ENCODE measurements at regions not wholly inside any gene's neighbourhood (a gene's known extent, or its start where the extent isn't known, plus 50 kb on each side); places are given as distances from the start of the nearest gene placed in this dataset.

DNA sequence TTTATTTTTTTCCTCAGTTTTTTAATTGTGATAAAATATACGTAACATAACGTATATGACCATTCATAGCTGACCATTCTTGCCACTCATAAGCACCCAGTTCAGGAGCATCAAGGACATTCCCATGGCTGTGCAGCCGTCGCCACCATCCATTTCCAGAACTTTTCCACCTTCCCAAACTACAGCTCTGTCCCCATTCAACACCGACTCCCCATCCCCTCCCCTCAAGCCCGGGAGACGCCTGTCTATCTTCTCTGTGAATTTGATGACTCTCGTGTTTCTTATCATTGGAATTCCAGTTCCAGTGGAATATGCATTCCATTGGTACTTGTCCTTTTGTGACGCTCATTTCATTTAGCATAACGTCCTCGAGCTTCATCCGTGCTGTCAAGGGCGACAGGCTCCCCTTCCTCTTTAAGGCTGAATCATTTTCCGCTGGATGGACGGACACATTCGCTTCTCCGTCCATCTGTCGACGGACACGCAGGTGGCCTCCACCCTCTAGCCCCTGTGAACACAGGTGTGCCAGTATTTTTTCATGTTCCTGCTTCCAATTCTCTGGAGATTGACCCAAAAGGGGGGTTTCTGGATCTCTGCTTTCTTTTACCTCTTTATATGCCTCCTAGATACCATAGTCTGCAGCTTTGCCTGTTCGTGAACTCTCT lies 88.1 kb downstream of the YTHDF1 start:
- no peak for DNase-seq

DNA sequence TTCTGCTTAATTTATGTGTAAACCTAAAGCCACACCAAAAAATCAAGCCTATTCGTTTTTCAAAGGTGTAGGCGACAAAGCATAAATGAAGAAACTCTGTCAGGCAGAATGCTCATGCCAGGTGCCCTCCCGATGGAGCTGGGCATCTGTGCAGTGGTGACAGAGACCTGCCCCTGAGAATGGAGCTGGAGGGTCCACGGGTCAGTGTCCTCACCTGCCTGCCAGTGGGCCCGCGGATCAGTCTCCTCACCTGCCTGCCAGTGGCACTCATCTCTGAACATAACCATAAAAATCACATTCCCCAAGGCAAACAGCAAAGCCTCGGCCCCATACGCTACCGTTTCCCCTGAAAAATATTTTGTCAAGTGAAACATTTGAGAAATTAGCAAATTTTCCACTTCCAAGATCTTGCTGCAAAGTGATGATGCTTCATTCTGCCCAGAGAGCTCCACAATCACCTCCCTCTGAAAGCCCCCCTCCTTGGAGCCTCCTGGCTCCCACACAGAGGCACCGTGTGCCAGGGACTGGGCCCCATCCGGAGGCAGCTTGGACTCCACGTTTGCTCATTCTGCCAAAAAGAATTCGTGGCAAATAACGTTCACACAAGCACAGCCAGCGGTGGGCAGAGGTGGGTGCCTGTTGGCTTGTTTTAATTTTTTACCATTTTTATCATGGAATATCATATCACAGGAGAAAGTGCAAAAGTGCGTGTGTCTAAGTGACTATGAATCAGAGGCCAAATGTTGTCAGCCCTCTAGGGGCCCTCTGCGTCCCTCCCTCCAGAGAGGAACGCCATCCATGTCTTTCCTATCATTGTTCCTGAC lies 88.8 kb downstream of the YTHDF1 start:
- DNase-seq, result no peak

DNA sequence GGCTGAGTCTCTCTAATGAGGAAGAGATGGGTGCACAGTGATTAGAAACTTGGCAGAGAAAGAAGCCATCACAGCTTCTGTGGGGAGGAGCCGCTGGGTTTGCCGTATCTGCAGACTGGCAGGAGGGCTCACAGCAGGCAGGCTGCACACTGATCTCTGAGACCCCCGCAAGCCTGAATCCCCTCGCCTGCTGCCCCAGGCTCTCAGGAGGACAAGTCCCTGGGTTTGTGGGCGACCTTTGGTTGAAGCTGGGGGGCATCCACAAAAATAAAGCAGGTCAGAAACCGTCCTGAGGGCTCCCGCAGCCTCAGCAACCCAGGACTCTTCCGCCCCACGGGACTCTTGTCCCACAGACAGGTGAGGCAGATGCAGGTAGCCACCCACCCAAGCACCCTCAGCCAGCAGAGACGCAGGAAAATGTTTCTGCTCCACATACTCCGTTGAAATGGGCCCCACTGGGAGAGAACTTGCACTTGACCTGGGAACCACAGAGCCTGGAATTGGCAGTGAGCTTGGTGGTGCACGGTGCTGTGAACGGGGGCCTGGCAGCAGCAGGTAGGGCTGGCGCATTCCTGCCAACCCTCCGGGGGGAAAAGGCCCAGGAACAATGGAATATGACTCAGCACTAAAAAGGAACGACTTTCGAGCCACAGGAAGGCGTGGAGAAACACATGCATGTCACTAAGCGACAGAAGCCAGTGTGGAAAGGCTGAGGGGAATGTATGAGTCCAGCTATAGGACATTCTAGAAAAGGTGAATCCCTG lies 89.9 kb downstream of the YTHDF1 start:
- DNase-seq, result no peak

GRCh38 chr20:63125581-63125837 lies 90.4 kb downstream of the YTHDF1 start:
- no peak for DNase-seq

- no peak for DNase-seq
Observed at GRCh38 chr20:63124782-63125580, 91.0 kb downstream of the YTHDF1 start.

- DNase-seq, result no peak
Observed at GRCh38 chr20:63124092-63124781, 91.7 kb downstream of the YTHDF1 start.

DNA sequence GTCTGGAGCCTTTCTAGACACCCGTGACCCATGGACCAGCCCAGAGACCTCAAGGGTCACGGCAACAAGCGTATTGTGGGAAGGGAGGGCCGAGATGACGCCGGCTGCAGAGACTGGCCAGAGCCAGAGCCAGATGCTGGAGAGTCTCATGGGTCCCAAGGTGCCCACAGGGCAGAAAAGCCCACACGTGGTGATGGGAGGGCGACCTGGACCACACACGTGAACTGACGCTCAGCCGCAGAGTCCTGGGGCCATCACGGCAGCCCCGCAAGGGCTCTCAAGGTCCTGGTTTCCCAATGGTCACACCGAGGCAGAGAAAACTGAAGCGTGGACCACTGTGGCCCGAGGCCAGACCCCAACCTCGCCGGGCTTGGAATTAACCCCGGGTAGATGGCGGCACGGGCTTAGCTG lies 92.6 kb downstream of the YTHDF1 start:
- DNase-seq, result no peak

GRCh38 chr20:63122626-63123025 lies 93.3 kb downstream of the YTHDF1 start:
- no peak for DNase-seq

DNA sequence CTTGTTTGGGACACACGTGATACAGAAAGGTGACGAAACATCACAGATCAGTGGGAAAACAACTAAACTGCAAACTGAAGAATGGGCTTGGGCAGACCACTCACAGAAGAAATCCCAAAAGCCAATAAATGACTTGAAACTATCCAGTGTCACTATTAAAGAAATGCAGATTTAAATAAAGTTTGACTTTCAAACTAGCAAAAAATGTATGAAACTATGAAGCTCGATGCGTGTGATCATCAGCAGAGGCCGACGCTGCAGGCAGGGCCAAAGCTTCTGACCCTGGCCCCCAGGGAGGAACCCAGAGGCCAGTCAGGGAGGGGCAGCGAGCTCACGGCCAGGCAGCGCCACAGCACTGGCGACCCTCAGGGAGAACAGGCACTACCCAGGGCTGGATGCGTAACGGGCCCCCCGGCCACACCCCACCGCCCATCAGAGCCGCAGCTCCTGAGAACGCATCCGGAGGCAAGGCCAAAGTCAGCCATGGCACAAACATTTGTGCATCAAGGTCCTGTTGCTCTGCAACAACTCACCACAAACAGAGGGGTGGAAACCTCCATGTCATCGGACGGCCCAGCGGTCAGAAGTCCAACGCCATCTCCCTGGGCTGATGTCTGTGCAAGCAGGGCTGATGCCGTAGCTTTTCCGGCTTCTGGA lies 94.1 kb downstream of the YTHDF1 start:
- no peak for DNase-seq

GRCh38 chr20:63121246-63121645 lies 94.7 kb downstream of the YTHDF1 start:
- no peak for DNase-seq

DNA sequence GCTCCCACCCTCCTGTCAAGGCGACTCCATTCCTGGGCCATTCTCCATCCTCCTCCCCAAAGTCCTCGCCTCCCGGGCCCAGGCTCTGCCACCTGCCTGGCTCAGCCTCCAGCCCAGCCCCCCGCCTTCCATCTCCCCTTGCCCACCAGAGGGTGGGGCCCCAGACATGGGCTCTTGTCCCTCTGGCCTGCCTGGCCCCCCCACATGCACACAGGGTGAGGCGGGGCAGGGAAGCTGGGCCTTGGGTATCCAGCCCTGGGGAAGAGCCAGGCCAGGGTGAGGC lies 95.2 kb downstream of the YTHDF1 start:
- no peak for DNase-seq

DNA sequence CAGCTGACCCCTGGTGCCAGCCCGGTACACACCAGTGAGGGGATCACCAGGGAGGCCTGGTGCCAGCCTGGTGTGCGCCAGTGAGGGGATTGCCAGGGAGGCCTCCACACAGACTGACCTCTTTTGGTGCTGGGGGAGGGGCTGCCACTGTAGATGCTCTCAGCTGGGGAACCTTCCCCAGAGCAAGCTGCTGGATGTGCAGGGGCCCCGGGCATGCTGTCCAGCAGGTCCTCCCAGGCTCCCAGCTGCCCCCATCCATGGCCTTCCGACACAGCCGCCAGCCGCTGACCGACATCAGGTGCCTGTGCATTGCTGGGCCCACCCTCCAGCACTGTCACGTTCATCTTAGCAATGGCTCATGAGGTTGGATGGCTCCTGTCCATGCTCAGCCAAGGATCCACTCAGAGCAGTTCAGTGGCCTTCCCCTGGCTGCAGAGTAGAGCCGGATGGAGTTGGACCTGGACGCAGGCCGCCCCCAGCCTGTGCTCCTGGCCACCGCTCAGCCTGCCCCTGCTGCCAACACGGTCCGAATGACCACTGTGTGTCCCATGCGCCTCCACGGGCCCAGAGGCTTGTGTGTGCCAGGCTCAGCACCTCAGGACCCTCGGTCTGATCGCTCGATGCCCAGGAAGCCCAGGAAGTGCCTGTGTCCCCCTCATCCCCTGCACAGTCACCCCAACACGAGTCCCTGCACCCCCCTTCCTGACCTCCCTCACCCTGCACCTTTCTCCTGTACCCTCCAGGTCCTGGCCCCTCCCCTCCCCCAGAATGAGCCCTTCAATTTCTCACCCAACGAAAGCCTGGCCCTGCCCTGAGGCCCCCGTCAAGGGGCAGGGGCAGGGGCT lies 95.7 kb downstream of the YTHDF1 start:
- no peak for DNase-seq

- no peak for DNase-seq
Observed at GRCh38 chr20:63119121-63119962, 96.6 kb downstream of the YTHDF1 start.

DNA sequence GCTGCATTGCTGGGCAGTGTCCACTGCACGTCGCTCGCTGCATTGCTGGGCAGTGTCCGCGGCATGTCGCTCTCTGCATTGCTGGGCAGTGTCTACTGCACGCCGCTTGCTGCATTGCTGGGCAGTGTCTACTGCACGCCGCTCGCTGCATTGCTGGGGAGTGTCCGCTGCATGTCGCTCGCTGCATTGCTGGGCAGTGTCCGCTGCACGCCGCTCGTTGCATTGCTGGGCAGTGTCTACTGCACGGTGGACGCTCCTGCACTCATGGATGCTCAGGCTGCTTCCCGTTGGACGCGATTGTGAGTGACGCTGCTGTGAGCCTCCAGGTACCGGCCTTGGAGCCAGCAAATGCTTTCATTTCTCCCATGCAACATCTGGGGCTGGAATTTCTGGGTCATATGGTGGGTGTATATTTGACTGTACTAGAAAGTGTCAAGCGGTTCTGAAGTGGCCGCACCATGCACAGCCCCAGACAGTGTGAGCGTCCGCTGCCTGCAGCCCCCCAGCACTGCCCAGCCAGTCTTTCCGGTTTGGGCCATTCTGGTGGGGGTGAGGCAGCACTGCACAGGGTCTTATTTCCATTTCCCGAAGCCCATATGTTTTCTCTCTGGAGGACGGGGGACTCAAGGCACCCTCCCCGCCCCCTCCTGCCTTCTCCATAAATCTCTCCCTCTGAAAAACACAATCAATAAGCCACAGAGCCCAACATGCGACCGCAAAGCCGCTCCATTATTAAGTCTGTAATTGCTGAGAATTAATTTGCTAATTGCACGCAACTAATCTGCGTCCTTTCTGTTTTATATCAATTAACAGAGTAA lies 97.4 kb downstream of the YTHDF1 start:
- no peak for DNase-seq

- no peak for DNase-seq
Observed at GRCh38 chr20:63117661-63118302, 98.1 kb downstream of the YTHDF1 start.

DNA sequence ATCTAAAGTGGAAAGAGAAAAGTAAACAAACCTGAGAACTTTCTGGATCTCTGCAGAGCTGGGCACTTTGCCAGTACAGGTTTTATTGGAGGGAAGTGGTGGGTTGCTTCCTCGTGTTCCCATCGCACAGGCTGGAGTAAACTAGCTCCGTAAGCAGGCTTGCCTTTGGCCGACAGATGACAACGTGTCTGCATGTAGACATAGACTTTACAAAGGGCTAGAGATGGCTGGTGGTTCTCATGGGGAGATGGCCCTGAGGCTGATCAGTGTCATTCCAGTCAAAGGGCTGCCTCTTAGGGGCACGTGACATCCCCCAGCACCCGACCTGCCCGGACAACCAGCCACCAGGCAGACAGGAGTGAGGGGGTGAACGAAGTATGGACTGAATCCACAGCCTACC lies 98.8 kb downstream of the YTHDF1 start:
- no peak for DNase-seq

- DNase-seq, result peak in 1 of 2 donors; percentile 34
Observed at GRCh38 chr20:63116412-63117106, 99.4 kb downstream of the YTHDF1 start.
